Neural cell (in vitro differentiated cells): ENCODE measurements at regions not wholly inside any gene's neighbourhood (a gene's known extent, or its start where the extent isn't known, plus 50 kb on each side); places are given as distances from the start of the nearest gene placed in this dataset.

Experiments used
- RAD21 ChIP-seq: fragments of 450-650 bp; conservative IDR thresholded peaks from 2 replicates; pipeline ENCODE4 v1.6.1; 2014; ENCODE audit warnings: antibody characterized with exemption, mild to moderate bottlenecking, moderate library complexity
- TF ChIP-seq, protein P1 (sequence below): fragments of 450-650 bp; IDR thresholded peaks from 2 replicates; pipeline ENCODE4 v1.5.1; 2014; ENCODE audit warnings: antibody characterized with exemption, mild to moderate bottlenecking, moderate library complexity; ENCODE audit not compliant: poor library complexity, severe bottlenecking

DNA sequence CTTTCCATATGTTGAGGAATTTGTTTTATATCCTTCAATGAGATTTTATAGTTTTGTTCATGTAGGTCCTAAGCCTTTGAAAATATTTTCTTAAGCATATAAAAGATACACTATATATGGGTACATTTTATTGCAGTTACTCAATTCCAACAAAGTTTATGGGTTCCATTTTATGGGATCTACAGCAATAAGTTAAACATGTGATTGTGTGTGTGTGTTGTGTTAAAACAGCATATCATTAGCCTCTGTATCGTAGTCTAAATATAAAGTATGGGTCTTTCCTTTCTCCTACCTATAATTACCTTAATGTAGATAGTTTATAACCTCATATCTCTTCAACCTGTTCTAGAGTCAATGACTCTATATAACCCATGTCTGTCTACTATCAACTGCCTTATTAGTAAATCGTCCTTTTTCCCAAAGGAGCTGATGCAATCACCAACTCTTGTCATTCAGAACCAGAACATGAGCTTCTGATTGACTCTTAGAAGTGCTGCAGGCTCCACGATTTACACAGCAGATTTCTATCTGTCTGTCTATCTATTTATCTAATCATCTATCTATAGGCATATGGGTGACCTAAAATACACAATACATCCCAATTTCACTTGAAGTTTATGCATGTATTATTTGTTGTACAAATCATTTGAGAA lies 512.6 kb upstream of the CBLB start:
- TF ChIP-seq, protein P1, sequence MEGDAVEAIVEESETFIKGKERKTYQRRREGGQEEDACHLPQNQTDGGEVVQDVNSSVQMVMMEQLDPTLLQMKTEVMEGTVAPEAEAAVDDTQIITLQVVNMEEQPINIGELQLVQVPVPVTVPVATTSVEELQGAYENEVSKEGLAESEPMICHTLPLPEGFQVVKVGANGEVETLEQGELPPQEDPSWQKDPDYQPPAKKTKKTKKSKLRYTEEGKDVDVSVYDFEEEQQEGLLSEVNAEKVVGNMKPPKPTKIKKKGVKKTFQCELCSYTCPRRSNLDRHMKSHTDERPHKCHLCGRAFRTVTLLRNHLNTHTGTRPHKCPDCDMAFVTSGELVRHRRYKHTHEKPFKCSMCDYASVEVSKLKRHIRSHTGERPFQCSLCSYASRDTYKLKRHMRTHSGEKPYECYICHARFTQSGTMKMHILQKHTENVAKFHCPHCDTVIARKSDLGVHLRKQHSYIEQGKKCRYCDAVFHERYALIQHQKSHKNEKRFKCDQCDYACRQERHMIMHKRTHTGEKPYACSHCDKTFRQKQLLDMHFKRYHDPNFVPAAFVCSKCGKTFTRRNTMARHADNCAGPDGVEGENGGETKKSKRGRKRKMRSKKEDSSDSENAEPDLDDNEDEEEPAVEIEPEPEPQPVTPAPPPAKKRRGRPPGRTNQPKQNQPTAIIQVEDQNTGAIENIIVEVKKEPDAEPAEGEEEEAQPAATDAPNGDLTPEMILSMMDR, result no peak
- no peak for TF ChIP-seq RAD21
